HEK293 (cell line): ENCODE measurements at regions not wholly inside any gene's neighbourhood (a gene's known extent, or its start where the extent isn't known, plus 50 kb on each side); places are given as distances from the start of the nearest gene placed in this dataset.

ENCODE experiments used
- CTCF ChIA-PET: fragments of 350-600 bp; formaldehyde crosslinking; extraction: SDS; loops from one replicate; lab custom pipeline; 2021; ENCODE audit warnings: antibody characterized with exemption; lab: Yijun Ruan, JAX
- POLR2A ChIA-PET: fragments of 300-600 bp; formaldehyde crosslinking; extraction: SDS; loops from one replicate; lab custom pipeline; 2020; ENCODE audit warnings: antibody characterized with exemption, inconsistent platforms; lab: Yijun Ruan, JAX
- H3K27ac ChIP-seq: fragments of 200-500 bp; sonication (Bioruptor generic); 2 replicates; pipeline ENCODE4 v1.5.1; 2014; ENCODE audit warnings: low read depth, low read length, control low read depth, inconsistent platforms; ENCODE audit errors: extremely low read depth
- H3K36me3 ChIP-seq, 2 experiments: fragments of 200-500 bp in 1 of 2; sonication (Bioruptor generic) in 1 of 2; 1 replicate in 1 of 2; 2 replicates in 1 of 2; pipeline ENCODE4 v1.5.1; 2014 to 2017; ENCODE audit warnings: inconsistent platforms in 2 of 2, low read length in 2 of 2; ENCODE audit not compliant: control insufficient read depth in 2 of 2, insufficient read depth in 1 of 2
- H3K4me1 ChIP-seq: fragments of 200-500 bp; sonication (Bioruptor generic); 2 replicates; pipeline ENCODE4 v1.5.1; 2014; ENCODE audit warnings: mild to moderate bottlenecking, low read length, inconsistent platforms; ENCODE audit not compliant: control insufficient read depth, insufficient read depth
- H3K4me3 ChIP-seq: 2 replicates; pipeline ENCODE4 v1.5.1; 2011; ENCODE audit warnings: low read depth, mild to moderate bottlenecking, control low read depth, low read length, moderate library complexity
- H3K9me3 ChIP-seq: fragments of 200-500 bp; sonication (Bioruptor generic); 2 replicates; pipeline ENCODE4 v1.5.1; 2014; ENCODE audit warnings: low read depth, low read length, inconsistent platforms; ENCODE audit not compliant: control insufficient read depth, insufficient read depth
- BCL11A ChIP-seq: fragments of 450-650 bp; formaldehyde crosslinking; IDR thresholded peaks from 2 replicates; pipeline ENCODE4 v1.5.1; 2016; ENCODE audit warnings: low read depth, missing biosample characterization, missing genetic modification characterization
- IKZF3 ChIP-seq: fragments of 450-650 bp; IDR thresholded peaks from 2 replicates; pipeline ENCODE4 v1.5.0; 2018; ENCODE audit warnings: missing biosample characterization, mild to moderate bottlenecking, missing genetic modification characterization, moderate library complexity
- KLF8 ChIP-seq: fragments of 450-650 bp; formaldehyde crosslinking; IDR thresholded peaks from 2 replicates; pipeline ENCODE4 v1.5.1; 2016; ENCODE audit warnings: missing biosample characterization, missing genetic modification characterization
- OSR2 ChIP-seq: fragments of 450-650 bp; formaldehyde crosslinking; IDR thresholded peaks from 2 replicates; pipeline ENCODE4 v1.5.1; 2016; ENCODE audit warnings: missing biosample characterization, missing genetic modification characterization
- PRDM1 ChIP-seq: fragments of 450-650 bp; formaldehyde crosslinking; IDR thresholded peaks from 2 replicates; pipeline ENCODE4; 2016; ENCODE audit warnings: missing biosample characterization, missing genetic modification characterization
- REPIN1 ChIP-seq: fragments of 450-650 bp; formaldehyde crosslinking; IDR thresholded peaks from 2 replicates; pipeline ENCODE4 v1.5.1; 2017; ENCODE audit warnings: missing biosample characterization, missing genetic modification characterization, low read depth
- TCF7L2 ChIP-seq: IDR thresholded peaks from 2 replicates; pipeline ENCODE4 v1.6.1; 2011; ENCODE audit warnings: low read depth, mild to moderate bottlenecking, inconsistent platforms, low read length, moderate library complexity, borderline replicate concordance
- TRIM28 ChIP-seq: IDR thresholded peaks from 2 replicates; pipeline ENCODE4 v1.6.1; 2011; ENCODE audit warnings: low read length, control low read depth, borderline replicate concordance
- ZNF112 ChIP-seq: fragments of 450-650 bp; formaldehyde crosslinking; IDR thresholded peaks from 2 replicates; pipeline ENCODE4 v1.5.0; 2017; ENCODE audit warnings: missing biosample characterization, missing genetic modification characterization
- ZNF138 ChIP-seq: fragments of 450-650 bp; formaldehyde crosslinking; IDR thresholded peaks from 2 replicates; pipeline ENCODE4 v1.5.1; 2016; ENCODE audit warnings: missing biosample characterization, missing genetic modification characterization, borderline replicate concordance
- ZNF184 ChIP-seq: fragments of 450-650 bp; IDR thresholded peaks from 2 replicates; pipeline ENCODE4 v1.5.1; 2018; ENCODE audit warnings: missing biosample characterization, mild to moderate bottlenecking, missing genetic modification characterization
- ZNF214 ChIP-seq: fragments of 450-650 bp; formaldehyde crosslinking; IDR thresholded peaks from 2 replicates; pipeline ENCODE4 v1.5.1; 2017; ENCODE audit warnings: missing biosample characterization, mild to moderate bottlenecking, missing genetic modification characterization, borderline replicate concordance
- ZNF223 ChIP-seq: fragments of 450-650 bp; formaldehyde crosslinking; IDR thresholded peaks from 2 replicates; pipeline ENCODE4 v1.5.1; 2016; ENCODE audit warnings: missing biosample characterization, missing genetic modification characterization
- ZNF23 ChIP-seq: fragments of 450-650 bp; formaldehyde crosslinking; IDR thresholded peaks from 2 replicates; pipeline ENCODE4 v1.5.1; 2016; ENCODE audit warnings: missing biosample characterization, missing genetic modification characterization, borderline replicate concordance
- ZNF239 ChIP-seq: fragments of 450-650 bp; formaldehyde crosslinking; IDR thresholded peaks from 2 replicates; pipeline ENCODE4 v1.5.1; 2016; ENCODE audit warnings: missing biosample characterization, missing genetic modification characterization
- ZNF324 ChIP-seq: fragments of 450-650 bp; formaldehyde crosslinking; IDR thresholded peaks from 2 replicates; pipeline ENCODE4 v1.5.1; 2016; ENCODE audit warnings: missing biosample characterization, missing genetic modification characterization
- ZNF501 ChIP-seq: fragments of 450-650 bp; formaldehyde crosslinking; IDR thresholded peaks from 2 replicates; pipeline ENCODE4 v1.5.1; 2016; ENCODE audit warnings: missing biosample characterization, missing genetic modification characterization
- ZNF555 ChIP-seq: fragments of 450-650 bp; formaldehyde crosslinking; conservative IDR thresholded peaks from 2 replicates; pipeline ENCODE4 v1.5.1; 2017; ENCODE audit warnings: missing biosample characterization, mild to moderate bottlenecking, missing genetic modification characterization, inconsistent platforms
- ZNF571 ChIP-seq: fragments of 450-650 bp; formaldehyde crosslinking; IDR thresholded peaks from 2 replicates; pipeline ENCODE4 v1.5.0; 2017; ENCODE audit warnings: missing biosample characterization, missing genetic modification characterization
- ZNF623 ChIP-seq: fragments of 450-650 bp; formaldehyde crosslinking; IDR thresholded peaks from 2 replicates; pipeline ENCODE4 v1.5.1; 2016; ENCODE audit warnings: missing biosample characterization, missing genetic modification characterization
- ZNF664 ChIP-seq: fragments of 450-650 bp; formaldehyde crosslinking; IDR thresholded peaks from 2 replicates; pipeline ENCODE4 v1.5.1; 2016; ENCODE audit warnings: missing biosample characterization, missing genetic modification characterization
- ZNF670 ChIP-seq: fragments of 450-650 bp; formaldehyde crosslinking; IDR thresholded peaks from 2 replicates; pipeline ENCODE4 v1.5.1; 2016; ENCODE audit warnings: missing biosample characterization, missing genetic modification characterization, low read depth
- ZNF76 ChIP-seq: fragments of 450-650 bp; formaldehyde crosslinking; IDR thresholded peaks from 2 replicates; pipeline ENCODE4; 2016; ENCODE audit warnings: low read depth, missing biosample characterization, missing genetic modification characterization, borderline replicate concordance
- ZNF830 ChIP-seq: fragments of 450-650 bp; IDR thresholded peaks from 2 replicates; pipeline ENCODE4 v1.5.0; 2018; ENCODE audit warnings: missing biosample characterization, missing genetic modification characterization, low read depth, mild to moderate bottlenecking, moderate library complexity
- TF ChIP-seq, protein P1 (sequence below): fragments of 450-650 bp; formaldehyde crosslinking; IDR thresholded peaks from 2 replicates; pipeline ENCODE4 v1.5.1; 2016; ENCODE audit warnings: missing biosample characterization, missing genetic modification characterization
- TF ChIP-seq, protein P2 (sequence below): fragments of 450-650 bp; formaldehyde crosslinking; IDR thresholded peaks from 2 replicates; pipeline ENCODE4 v1.5.1; 2016; ENCODE audit warnings: missing biosample characterization, missing genetic modification characterization, low read depth
- TF ChIP-seq, protein P3 (sequence below): fragments of 450-650 bp; formaldehyde crosslinking; IDR thresholded peaks from 2 replicates; pipeline ENCODE4 v1.5.1; 2017; ENCODE audit warnings: missing biosample characterization, missing genetic modification characterization
- TF ChIP-seq, protein P4 (sequence below): fragments of 450-650 bp; IDR thresholded peaks from 2 replicates; pipeline ENCODE4 v1.5.1; 2018; ENCODE audit warnings: missing biosample characterization, mild to moderate bottlenecking, missing genetic modification characterization
- TF ChIP-seq, protein P5 (sequence below): fragments of 450-650 bp; formaldehyde crosslinking; IDR thresholded peaks from 2 replicates; pipeline ENCODE4 v1.5.1; 2016; ENCODE audit warnings: missing biosample characterization, missing genetic modification characterization

DNA sequence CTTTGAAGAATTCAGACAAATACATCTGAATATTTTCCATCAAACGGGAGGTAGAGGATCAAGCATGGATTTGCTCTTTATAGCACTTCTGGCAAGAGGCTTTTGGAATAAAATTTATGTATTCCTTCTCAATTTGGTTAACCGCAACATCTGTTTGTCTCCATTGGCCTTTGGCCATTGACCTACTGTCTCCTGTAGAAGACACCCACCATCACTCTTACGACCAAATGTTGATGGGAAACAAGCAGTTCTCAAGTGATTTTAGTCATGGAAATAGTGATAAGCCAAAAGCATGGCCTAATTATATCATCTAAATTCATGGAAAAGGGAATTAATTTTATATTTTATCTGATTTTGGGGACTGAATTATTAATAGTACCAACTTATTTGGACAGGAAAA, 591.9 kb downstream of the CD109 start (continued):
- TF ChIP-seq ZNF184 (no peak), BCL11A (tag by site-specific recombination) (no peak), ZNF501 (no peak), TRIM28 (no peak), ZNF571 (tag by site-specific recombination) (no peak), KLF8 (no peak), TCF7L2 (no peak), OSR2 (tag by site-specific recombination) (no peak), PRDM1 (tag by site-specific recombination) (no peak), ZNF555 (no peak), ZNF76 (no peak), ZNF112 (tag by site-specific recombination) (no peak), ZNF239 (no peak), ZNF324 (tag by site-specific recombination) (no peak)
- TF ChIP-seq, protein P1, sequence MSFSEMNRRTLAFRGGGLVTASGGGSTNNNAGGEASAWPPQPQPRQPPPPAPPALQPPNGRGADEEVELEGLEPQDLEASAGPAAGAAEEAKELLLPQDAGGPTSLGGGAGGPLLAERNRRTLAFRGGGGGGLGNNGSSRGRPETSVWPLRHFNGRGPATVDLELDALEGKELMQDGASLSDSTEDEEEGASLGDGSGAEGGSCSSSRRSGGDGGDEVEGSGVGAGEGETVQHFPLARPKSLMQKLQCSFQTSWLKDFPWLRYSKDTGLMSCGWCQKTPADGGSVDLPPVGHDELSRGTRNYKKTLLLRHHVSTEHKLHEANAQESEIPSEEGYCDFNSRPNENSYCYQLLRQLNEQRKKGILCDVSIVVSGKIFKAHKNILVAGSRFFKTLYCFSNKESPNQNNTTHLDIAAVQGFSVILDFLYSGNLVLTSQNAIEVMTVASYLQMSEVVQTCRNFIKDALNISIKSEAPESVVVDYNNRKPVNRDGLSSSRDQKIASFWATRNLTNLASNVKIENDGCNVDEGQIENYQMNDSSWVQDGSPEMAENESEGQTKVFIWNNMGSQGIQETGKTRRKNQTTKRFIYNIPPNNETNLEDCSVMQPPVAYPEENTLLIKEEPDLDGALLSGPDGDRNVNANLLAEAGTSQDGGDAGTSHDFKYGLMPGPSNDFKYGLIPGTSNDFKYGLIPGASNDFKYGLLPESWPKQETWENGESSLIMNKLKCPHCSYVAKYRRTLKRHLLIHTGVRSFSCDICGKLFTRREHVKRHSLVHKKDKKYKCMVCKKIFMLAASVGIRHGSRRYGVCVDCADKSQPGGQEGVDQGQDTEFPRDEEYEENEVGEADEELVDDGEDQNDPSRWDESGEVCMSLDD (tag by site-specific recombination): no peak

DNA sequence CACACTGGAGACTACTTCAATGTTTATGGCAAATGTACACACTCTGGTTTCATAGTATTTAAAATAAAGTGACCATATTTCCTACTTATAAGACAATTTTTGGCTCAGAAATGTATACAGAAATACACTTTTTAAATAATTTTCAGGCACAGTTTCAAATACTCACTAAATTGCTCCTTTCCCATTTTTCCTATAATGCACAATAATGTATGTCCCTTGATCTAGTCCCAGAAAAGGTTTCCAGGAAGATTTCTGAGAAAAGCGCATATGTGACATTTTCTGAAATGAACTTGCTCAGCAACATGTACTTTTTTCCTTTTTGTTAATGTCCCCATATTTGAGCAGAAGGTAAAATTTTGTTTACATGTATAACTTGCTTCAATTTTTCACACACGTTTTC, 591.4 kb downstream of the CD109 start:
- no peaks in the 10 kb centered on the region for H3K9me3 ChIP-seq
- TF ChIP-seq ZNF23 (tag by site-specific recombination): no peak
- no peak for TF ChIP-seq BCL11A (tag by site-specific recombination)
- TF ChIP-seq ZNF223: no peak
- no peak for TF ChIP-seq ZNF830 (tag by site-specific recombination)
- TF ChIP-seq REPIN1: no peak
- TF ChIP-seq, protein P2, sequence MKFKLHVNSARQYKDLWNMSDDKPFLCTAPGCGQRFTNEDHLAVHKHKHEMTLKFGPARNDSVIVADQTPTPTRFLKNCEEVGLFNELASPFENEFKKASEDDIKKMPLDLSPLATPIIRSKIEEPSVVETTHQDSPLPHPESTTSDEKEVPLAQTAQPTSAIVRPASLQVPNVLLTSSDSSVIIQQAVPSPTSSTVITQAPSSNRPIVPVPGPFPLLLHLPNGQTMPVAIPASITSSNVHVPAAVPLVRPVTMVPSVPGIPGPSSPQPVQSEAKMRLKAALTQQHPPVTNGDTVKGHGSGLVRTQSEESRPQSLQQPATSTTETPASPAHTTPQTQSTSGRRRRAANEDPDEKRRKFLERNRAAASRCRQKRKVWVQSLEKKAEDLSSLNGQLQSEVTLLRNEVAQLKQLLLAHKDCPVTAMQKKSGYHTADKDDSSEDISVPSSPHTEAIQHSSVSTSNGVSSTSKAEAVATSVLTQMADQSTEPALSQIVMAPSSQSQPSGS (tag by site-specific recombination): no peak
- no peak for TF ChIP-seq ZNF670
- TF ChIP-seq, protein P3, sequence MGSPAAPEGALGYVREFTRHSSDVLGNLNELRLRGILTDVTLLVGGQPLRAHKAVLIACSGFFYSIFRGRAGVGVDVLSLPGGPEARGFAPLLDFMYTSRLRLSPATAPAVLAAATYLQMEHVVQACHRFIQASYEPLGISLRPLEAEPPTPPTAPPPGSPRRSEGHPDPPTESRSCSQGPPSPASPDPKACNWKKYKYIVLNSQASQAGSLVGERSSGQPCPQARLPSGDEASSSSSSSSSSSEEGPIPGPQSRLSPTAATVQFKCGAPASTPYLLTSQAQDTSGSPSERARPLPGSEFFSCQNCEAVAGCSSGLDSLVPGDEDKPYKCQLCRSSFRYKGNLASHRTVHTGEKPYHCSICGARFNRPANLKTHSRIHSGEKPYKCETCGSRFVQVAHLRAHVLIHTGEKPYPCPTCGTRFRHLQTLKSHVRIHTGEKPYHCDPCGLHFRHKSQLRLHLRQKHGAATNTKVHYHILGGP: no peak
- TF ChIP-seq, all 188 proteins: peak for 0
- ChIA-PET CTCF (no interaction called here), POLR2A (no interaction called here)
- Histone ChIP-seq H3K36me3 (no peaks in the 10 kb centered on the region), H3K4me1 (no peaks in the 10 kb centered on the region), H3K4me3 (no peak overlapping the region), H3K27ac (no peak overlapping the region)

DNA sequence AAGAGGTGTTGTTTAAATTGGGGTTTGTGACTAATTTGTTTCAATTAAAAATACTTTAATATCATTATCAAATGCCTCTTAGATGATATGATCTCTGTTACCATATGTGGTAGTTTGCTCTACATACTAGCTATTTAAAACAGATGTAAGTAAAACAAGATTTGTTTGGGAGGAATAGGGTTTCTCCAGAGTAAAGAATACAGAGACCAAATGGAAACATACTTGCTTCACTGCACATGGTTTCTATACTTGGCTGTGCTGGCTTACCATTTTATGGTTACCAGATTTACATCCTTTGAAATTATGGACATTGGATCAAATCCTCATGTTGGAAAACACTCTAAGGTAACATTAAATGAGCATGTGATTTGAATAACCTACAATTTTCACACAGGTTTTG, 588.3 kb downstream of the CD109 start:
- Histone ChIP-seq H3K27ac (no peak overlapping the region), H3K36me3 (no peaks in the 10 kb centered on the region), H3K9me3 (no peaks in the 10 kb centered on the region), H3K4me3 (no peak overlapping the region), H3K4me1 (no peaks in the 10 kb centered on the region)
- ChIA-PET CTCF (no interaction called here), POLR2A (no interaction called here)
- TF ChIP-seq, protein P4, sequence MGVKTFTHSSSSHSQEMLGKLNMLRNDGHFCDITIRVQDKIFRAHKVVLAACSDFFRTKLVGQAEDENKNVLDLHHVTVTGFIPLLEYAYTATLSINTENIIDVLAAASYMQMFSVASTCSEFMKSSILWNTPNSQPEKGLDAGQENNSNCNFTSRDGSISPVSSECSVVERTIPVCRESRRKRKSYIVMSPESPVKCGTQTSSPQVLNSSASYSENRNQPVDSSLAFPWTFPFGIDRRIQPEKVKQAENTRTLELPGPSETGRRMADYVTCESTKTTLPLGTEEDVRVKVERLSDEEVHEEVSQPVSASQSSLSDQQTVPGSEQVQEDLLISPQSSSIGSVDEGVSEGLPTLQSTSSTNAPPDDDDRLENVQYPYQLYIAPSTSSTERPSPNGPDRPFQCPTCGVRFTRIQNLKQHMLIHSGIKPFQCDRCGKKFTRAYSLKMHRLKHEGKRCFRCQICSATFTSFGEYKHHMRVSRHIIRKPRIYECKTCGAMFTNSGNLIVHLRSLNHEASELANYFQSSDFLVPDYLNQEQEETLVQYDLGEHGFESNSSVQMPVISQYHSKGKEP: no peak
- no peak for TF ChIP-seq ZNF623 (tag by site-specific recombination)
- TF ChIP-seq, protein P5, sequence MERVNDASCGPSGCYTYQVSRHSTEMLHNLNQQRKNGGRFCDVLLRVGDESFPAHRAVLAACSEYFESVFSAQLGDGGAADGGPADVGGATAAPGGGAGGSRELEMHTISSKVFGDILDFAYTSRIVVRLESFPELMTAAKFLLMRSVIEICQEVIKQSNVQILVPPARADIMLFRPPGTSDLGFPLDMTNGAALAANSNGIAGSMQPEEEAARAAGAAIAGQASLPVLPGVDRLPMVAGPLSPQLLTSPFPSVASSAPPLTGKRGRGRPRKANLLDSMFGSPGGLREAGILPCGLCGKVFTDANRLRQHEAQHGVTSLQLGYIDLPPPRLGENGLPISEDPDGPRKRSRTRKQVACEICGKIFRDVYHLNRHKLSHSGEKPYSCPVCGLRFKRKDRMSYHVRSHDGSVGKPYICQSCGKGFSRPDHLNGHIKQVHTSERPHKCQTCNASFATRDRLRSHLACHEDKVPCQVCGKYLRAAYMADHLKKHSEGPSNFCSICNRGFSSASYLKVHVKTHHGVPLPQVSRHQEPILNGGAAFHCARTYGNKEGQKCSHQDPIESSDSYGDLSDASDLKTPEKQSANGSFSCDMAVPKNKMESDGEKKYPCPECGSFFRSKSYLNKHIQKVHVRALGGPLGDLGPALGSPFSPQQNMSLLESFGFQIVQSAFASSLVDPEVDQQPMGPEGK (tag by site-specific recombination): no peak
- TF ChIP-seq IKZF3 (tag by site-specific recombination): no peak
- TF ChIP-seq ZNF214 (tag by site-specific recombination): no peak
- TF ChIP-seq ZNF138: no peak
- TF ChIP-seq ZNF23 (tag by site-specific recombination): no peak
- TF ChIP-seq ZNF664 (tag by site-specific recombination): no peak
